HepG2 (cell line): ENCODE measurements at regions not wholly inside any gene's neighbourhood (a gene's known extent, or its start where the extent isn't known, plus 50 kb on each side); places are given as distances from the start of the nearest gene placed in this dataset.

ENCODE experiments used
- ATAC-seq: fragments of 200-7000 bp; cut with Tn5 transposase; 3 replicates; pipeline ENCODE4 v1.9.1; 2020; ENCODE audit warnings: mild to moderate bottlenecking, moderate library complexity
- BruUV-seq: library from RNA; stranded (reverse); fragments of 400-500 nt; replicated peaks from 2 replicates; lab custom pipeline; 2021; lab: Mats Ljungman, UMichigan
- CTCF ChIA-PET: fragments of 300-600 bp; formaldehyde crosslinking; extraction: SDS; loops from one replicate; lab custom pipeline; 2021; ENCODE audit warnings: low total read pairs, inconsistent platforms, low intra/inter-chr PET ratio; lab: Yijun Ruan, JAX
- POLR2A ChIA-PET: fragments of 350-600 bp; sonication (Branson Sonifier 250); formaldehyde crosslinking; loops from one replicate; lab custom pipeline; 2020; ENCODE audit warnings: antibody characterized with exemption, inconsistent platforms; lab: Yijun Ruan, JAX
- DNase-seq: peaks from one replicate; pipeline ENCODE4 v3.0.0-alpha.2; 2015; ENCODE audit warnings: low spot score
- FAIRE-seq: peaks from 3 replicates; lab custom pipeline; 2011; peaks lifted over from hg19 to GRCh38; lab: Jason Lieb, UNC
- H2AFZ ChIP-seq: one replicate; pipeline ENCODE4 v1.6.1; 2011; ENCODE audit warnings: low read length, inconsistent platforms
- H3K27ac ChIP-seq: fragments of 300-600 bp; 3 replicates; pipeline ENCODE4 v1.8.0; 2011; ENCODE audit warnings: mixed run types, mild to moderate bottlenecking, mixed read lengths, low read length, inconsistent platforms; ENCODE audit not compliant: insufficient read depth; ENCODE audit errors: extremely low read length
- H3K27me3 ChIP-seq, 2 experiments: fragments of 200-600 bp in 1 of 2; 2 replicates in 1 of 2; 3 replicates in 1 of 2; pipeline versions ENCODE4 v1.6.0 to v1.8.0; 2011; ENCODE audit warnings: low read length in 2 of 2, mild to moderate bottlenecking in 2 of 2, moderate library complexity in 2 of 2, inconsistent platforms in 1 of 2; ENCODE audit not compliant: insufficient read depth in 2 of 2, control insufficient read depth in 1 of 2
- H3K36me3 ChIP-seq, 2 experiments: fragments of 200-600 bp in 1 of 2; replicated peaks in 1 of 2; 2 replicates in 1 of 2; 3 replicates in 1 of 2; pipeline versions ENCODE4 v1.5.1 to v1.8.0; 2011; ENCODE audit warnings: low read length in 2 of 2, inconsistent platforms in 1 of 2; ENCODE audit not compliant: insufficient read depth in 2 of 2, control insufficient read depth in 1 of 2
- H3K4me1 ChIP-seq: 2 replicates; pipeline ENCODE4 v1.5.1; 2012; ENCODE audit warnings: low read length, inconsistent platforms; ENCODE audit not compliant: insufficient read depth
- H3K4me2 ChIP-seq: 2 replicates; pipeline ENCODE4 v1.6.0; 2011; ENCODE audit warnings: low read depth, low read length, inconsistent platforms
- H3K4me3 ChIP-seq, 3 experiments: fragments of 200-600 bp in 1 of 3; sonication (generic), shearing (Covaris generic) in 1 of 3; replicated peaks in 1 of 3; 2 replicates each; pipeline ENCODE4 v1.5.1; 2011 to 2016; ENCODE audit warnings: low read length in 3 of 3, inconsistent platforms in 2 of 3, low read depth in 2 of 3, mild to moderate bottlenecking in 2 of 3, control low read depth in 1 of 3, mixed read lengths in 1 of 3; ENCODE audit not compliant: insufficient read depth in 1 of 3
- H3K79me2 ChIP-seq: one replicate; pipeline ENCODE4 v1.6.1; 2011; ENCODE audit warnings: low read length, inconsistent platforms; ENCODE audit not compliant: insufficient read depth
- H3K9ac ChIP-seq: 2 replicates; pipeline ENCODE4 v1.6.0; 2011; ENCODE audit warnings: mild to moderate bottlenecking, low read depth, low read length, inconsistent platforms; ENCODE audit not compliant: insufficient read depth
- H3K9me3 ChIP-seq: 2 replicates; pipeline ENCODE4 v1.5.1; 2012; ENCODE audit warnings: mild to moderate bottlenecking, low read length
- H4K20me1 ChIP-seq: 2 replicates; pipeline ENCODE4 v1.6.0; 2011; ENCODE audit warnings: inconsistent platforms, mild to moderate bottlenecking, low read length, moderate library complexity; ENCODE audit not compliant: insufficient read depth
- BRCA1 ChIP-seq: sonication (generic); formaldehyde crosslinking; IDR thresholded peaks from 2 replicates; pipeline ENCODE4 v1.4.0; 2020; ENCODE audit warnings: missing genetic modification reagents
- HDAC6 ChIP-seq: fragments of 200-600 bp; sonication (generic); IDR thresholded peaks from 2 replicates; pipeline ENCODE4 v1.7.0; 2017; ENCODE audit warnings: mild to moderate bottlenecking, antibody characterized with exemption, low read length, low read depth
- HMG20A ChIP-seq: IDR thresholded peaks from 2 replicates; pipeline ENCODE4 v1.6.1; 2016; ENCODE audit warnings: borderline replicate concordance
- NR1H2 ChIP-seq: sonication (generic); formaldehyde crosslinking; IDR thresholded peaks from 2 replicates; pipeline ENCODE4 v1.8.1; 2022; ENCODE audit warnings: low read depth, missing genetic modification reagents, borderline replicate concordance
- ZBTB4 ChIP-seq: sonication (generic); formaldehyde crosslinking; IDR thresholded peaks from 2 replicates; pipeline ENCODE4 v1.4.0; 2020; ENCODE audit warnings: missing genetic modification reagents, mild to moderate bottlenecking, borderline replicate concordance
- ZHX1 ChIP-seq: sonication (generic); formaldehyde crosslinking; IDR thresholded peaks from 2 replicates; pipeline ENCODE4 v1.8.1; 2022; ENCODE audit warnings: low read depth, mild to moderate bottlenecking, missing genetic modification reagents
- ZNF205 ChIP-seq: IDR thresholded peaks from 2 replicates; pipeline ENCODE4 v1.6.1; 2018; ENCODE audit warnings: missing biosample characterization, missing genetic modification reagents
- ZNF251 ChIP-seq: sonication (generic); formaldehyde crosslinking; IDR thresholded peaks from 2 replicates; pipeline ENCODE4 v1.9.0; 2021; ENCODE audit warnings: mild to moderate bottlenecking, missing genetic modification reagents
- ZNF605 ChIP-seq: sonication (generic); formaldehyde crosslinking; IDR thresholded peaks from 2 replicates; pipeline ENCODE4 v1.8.0; 2022; ENCODE audit warnings: mild to moderate bottlenecking, missing genetic modification reagents
- ZNF747 ChIP-seq: sonication (generic); formaldehyde crosslinking; IDR thresholded peaks from 2 replicates; pipeline ENCODE4 v1.8.1; 2023; ENCODE audit warnings: missing genetic modification reagents, mild to moderate bottlenecking, borderline replicate concordance
- ZSCAN25 ChIP-seq: sonication (generic); formaldehyde crosslinking; IDR thresholded peaks from 2 replicates; pipeline ENCODE4 v1.8.0; 2022; ENCODE audit warnings: mild to moderate bottlenecking, missing genetic modification reagents
- WGBS: methylation state at CpG from one replicate; pipeline ENCODE4 v1.1.6; 2017; ENCODE audit warnings: low lambda C conversion rate; 5-methylcytosine and 5-hydroxymethylcytosine counted together
- in situ Hi-C: cut with HindIII; loops from 2 replicates; pipeline ENCODE4 v1.10.0; 2017; ENCODE audit warnings: low pct_unique_long_range_greater_than_20kb; ENCODE audit not compliant: extremely low pct_ligation_motif_present
- intact Hi-C: fragments of 100-400 bp; cut with micrococcal nuclease; formaldehyde crosslinking; loops from one replicate; pipeline ENCODE4 v1.10.0; 2022; ENCODE audit not compliant: unreplicated experiment

- no peak for TF ChIP-seq ZBTB4
These were observed 248.8 kb upstream of the TBX3 start (continued) for GRCh38 chr12:114932806-114933205.

GRCh38 chr12:114931025-114931424 is 247.1 kb upstream of the TBX3 start:
- Histone ChIP-seq H4K20me1 (no peaks in the 10 kb centered on the region), H2AFZ (no peak overlapping the region), H3K79me2 (no peaks in the 10 kb centered on the region), H3K27me3 (0 out of 5 replicates have a peak, but pooled peaks cover 0 to 1% of the 10 kb centered on the region in 2 experiments), H3K4me1 (no peaks in the 10 kb centered on the region), H3K9me3 (no peaks in the 10 kb centered on the region), H3K27ac (no peak overlapping the region), H3K36me3 (no peaks in the 10 kb centered on the region), H3K4me3 (no peak overlapping the region), H3K4me2 (no peak overlapping the region), H3K9ac (no peak overlapping the region)
- no peak for TF ChIP-seq BRCA1 (CRISPR knock-in tag)
- TF ChIP-seq ZNF251: no peak
- no peak for TF ChIP-seq ZNF605 (CRISPR knock-in tag)
- TF ChIP-seq ZHX1 (CRISPR knock-in tag): no peak
- TF ChIP-seq ZNF205 (CRISPR knock-in tag): no peak
- no peak for TF ChIP-seq HDAC6
- no peak for TF ChIP-seq HMG20A (CRISPR knock-in tag)
- TF ChIP-seq NR1H2 (CRISPR knock-in tag): no peak
- TF ChIP-seq ZNF747: no peak
- no peak for TF ChIP-seq ZSCAN25
- ChIA-PET POLR2A (no interaction called here), CTCF (no interaction called here)
- WGBS: 64% methylated on average over 2 of the region's 2 CpGs
- BruUV-seq: no TSS peak
- no peak for ATAC-seq
- in situ Hi-C loops (no loop called here), intact Hi-C loops (loop anchor here (10.0 kb wide), 1 partner anchor 464 kb away; no protein-coding TSS in a partner anchor)
- FAIRE-seq: no peak
- no peak for DNase-seq
